Epithelial cell of esophagus (primary cell): ENCODE measurements at regions not wholly inside any gene's neighbourhood (a gene's known extent, or its start where the extent isn't known, plus 50 kb on each side); places are given as distances from the start of the nearest gene placed in this dataset.

ENCODE experiments used
- DNase-seq: peaks from one replicate; pipeline ENCODE4 v3.0.0; 2010; ENCODE audit warnings: low read depth
- H3K4me3 ChIP-seq: 2 replicates; pipeline ENCODE4 v1.5.1; 2011; ENCODE audit warnings: mild to moderate bottlenecking, low read length, control low read depth
- CTCF ChIP-seq: IDR thresholded peaks from 2 replicates; pipeline ENCODE4 v1.5.1; 2011; ENCODE audit warnings: low read depth, mild to moderate bottlenecking, low read length, control low read depth, inconsistent platforms; ENCODE audit not compliant: insufficient read depth; ENCODE audit errors: missing control alignments

GRCh38 chr1:215508311-215508710 lies 58.8 kb upstream of the KCTD3 start:
- TF ChIP-seq CTCF, result no peak
- H3K4me3 ChIP-seq, result no peak overlapping the region
- DNase-seq, result no peak
